ENCODE measurements at regions not wholly inside any gene's neighbourhood (a gene's known extent, or its start where the extent isn't known, plus 50 kb on each side); places are given as distances from the start of the nearest gene placed in this dataset.

DNA sequence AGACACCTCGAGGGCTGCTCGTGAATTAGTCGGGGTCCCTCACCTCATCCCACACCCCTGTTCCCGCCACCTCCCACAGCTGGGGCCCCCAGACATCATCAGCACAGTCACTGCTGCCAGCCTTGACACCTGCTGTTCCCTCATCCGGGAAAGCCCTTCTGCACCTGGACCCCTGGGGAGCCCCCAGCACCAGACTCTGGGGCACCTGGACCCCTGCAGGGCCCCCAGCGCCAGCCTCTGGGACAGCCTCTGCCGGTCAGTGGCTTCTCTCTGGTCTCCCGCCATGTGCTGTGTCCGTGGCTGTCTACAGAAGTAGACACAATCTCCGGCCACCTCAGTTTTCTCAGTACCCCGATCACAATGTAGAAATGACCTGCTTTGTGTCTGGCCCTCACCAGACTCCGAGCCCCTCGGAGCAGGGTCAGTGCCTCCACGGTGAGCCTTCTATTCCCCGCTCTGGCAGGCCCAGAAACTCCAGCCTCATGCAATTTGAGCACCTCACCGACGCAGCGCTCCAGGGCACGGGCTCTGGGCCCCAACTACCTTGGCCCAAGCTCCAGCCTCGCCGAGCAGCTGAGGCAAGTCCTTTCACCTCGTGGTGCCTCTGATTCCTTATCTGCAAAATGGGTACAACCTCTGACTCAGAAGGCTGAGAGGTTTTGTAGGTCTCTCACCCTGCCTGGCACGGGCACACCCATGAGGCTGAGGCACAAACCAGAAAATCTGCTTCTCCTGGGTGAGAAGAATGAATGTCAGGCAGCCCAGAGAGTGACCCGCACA, 84.7 kb downstream of the RIPK4 start:
- TF ChIP-seq ZFX (IDR thresholded peaks at IDR 0.05; ENCODE audit: borderline replicate concordance) = no peak
- TF ChIP-seq, protein P1, sequence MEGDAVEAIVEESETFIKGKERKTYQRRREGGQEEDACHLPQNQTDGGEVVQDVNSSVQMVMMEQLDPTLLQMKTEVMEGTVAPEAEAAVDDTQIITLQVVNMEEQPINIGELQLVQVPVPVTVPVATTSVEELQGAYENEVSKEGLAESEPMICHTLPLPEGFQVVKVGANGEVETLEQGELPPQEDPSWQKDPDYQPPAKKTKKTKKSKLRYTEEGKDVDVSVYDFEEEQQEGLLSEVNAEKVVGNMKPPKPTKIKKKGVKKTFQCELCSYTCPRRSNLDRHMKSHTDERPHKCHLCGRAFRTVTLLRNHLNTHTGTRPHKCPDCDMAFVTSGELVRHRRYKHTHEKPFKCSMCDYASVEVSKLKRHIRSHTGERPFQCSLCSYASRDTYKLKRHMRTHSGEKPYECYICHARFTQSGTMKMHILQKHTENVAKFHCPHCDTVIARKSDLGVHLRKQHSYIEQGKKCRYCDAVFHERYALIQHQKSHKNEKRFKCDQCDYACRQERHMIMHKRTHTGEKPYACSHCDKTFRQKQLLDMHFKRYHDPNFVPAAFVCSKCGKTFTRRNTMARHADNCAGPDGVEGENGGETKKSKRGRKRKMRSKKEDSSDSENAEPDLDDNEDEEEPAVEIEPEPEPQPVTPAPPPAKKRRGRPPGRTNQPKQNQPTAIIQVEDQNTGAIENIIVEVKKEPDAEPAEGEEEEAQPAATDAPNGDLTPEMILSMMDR (IDR thresholded peaks at IDR 0.05) = no peak
- peak overlapping the region; percentile 99 for H3K27ac ChIP-seq

DNA sequence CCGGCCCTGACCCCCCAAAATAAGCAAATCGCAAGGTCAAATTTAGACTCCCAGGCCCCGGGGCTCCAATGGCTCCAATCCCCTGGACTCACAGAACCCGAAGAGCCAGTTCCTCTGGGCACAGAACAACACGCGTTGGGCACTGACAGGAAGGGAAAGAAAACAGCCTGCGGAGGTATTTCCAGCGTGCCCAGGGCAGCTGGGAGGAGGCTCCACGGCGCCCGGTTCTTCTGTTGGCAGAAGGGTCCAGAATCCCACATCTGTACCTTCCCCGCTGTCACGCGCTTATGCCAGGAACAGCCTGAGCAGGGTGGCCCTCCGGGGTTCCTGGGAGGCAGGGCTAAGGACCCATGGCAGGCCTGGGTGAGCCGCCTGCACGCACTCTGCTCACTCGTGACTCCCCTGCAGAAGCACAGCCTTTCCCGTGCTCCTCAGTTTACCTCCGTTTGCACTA, 85.5 kb downstream of the RIPK4 start:
- no peak for TF ChIP-seq ZFX (IDR thresholded peaks at IDR 0.05; ENCODE audit: borderline replicate concordance)
- TF ChIP-seq, protein P1 (IDR thresholded peaks at IDR 0.05) = no peak

DNA sequence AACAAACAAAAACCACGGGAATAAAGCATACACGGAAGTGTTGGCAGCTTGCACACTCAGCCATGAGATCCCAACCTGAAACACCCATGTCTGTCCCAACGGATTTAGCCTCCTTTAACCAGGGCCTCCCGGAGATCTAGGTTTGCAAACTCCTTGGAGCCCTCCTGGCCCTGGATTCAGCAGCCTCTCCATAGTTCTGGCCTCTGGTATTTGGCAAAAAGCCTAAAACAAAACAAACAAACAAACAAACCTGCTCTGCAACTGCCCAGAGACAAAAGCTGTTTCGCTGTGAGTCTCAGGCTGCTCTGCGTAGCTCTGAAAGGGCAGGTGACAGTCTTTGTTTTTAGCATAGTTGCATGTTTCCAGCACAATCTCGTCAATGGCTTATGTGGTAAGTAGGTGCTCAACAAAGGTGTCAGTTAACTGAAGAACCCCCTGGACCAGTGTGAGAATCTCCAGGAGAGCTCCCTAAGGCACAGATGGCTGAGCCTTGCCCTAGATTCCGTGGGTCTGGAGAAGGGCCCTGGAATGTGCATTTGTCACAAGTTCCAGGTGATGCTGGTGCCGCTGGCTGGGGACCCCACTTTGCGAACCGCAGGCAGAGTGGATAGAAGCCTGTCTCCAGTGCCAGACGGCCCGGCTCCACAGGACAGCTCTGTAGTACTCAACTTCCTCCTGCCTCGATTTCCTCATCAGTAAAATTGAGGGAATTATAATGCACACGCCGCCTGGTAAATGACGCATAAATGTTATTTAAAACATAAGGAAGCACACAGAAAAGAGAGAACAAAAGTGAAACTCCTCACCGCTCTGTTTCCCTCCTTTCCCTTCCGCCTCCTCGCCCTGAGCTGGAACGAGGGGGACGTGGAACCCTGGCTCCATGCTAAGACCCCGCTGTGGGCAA, 86.2 kb downstream of the RIPK4 start:
- TF ChIP-seq ZFX (IDR thresholded peaks at IDR 0.05; ENCODE audit: borderline replicate concordance) = no peak
- TF ChIP-seq, protein P1 (IDR thresholded peaks at IDR 0.05) = no peak
- H3K27ac ChIP-seq = peak overlapping the region; percentile 99

More for the DNA sequence above, 85.5 kb downstream of the RIPK4 start:
- peak overlapping the region; percentile 99 for H3K27ac ChIP-seq

DNA sequence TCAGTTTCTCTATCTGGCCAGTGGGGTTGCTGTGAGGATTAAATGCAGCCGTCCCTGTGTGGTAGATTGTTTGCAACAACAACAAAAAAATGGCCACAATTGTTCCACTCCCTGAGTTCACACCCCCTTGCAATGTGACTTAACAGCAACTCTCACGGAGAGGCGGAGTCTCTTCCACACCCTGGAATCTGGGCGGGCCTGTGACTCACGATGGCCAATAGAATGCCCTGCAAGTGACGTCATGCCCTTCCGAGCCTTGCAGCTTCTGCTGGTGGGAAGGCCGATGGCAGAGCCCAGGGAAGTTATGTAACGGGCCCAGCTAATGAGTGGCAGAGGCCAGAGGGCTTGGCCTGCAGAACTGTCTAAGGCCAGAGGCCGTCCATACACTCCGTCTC, 87.9 kb downstream of the RIPK4 start:
- H3K27ac ChIP-seq = peak overlapping the region; percentile 99
- TF ChIP-seq, protein P1 (IDR thresholded peaks at IDR 0.05) = no peak
- no peak for TF ChIP-seq ZFX (IDR thresholded peaks at IDR 0.05; ENCODE audit: borderline replicate concordance)

DNA sequence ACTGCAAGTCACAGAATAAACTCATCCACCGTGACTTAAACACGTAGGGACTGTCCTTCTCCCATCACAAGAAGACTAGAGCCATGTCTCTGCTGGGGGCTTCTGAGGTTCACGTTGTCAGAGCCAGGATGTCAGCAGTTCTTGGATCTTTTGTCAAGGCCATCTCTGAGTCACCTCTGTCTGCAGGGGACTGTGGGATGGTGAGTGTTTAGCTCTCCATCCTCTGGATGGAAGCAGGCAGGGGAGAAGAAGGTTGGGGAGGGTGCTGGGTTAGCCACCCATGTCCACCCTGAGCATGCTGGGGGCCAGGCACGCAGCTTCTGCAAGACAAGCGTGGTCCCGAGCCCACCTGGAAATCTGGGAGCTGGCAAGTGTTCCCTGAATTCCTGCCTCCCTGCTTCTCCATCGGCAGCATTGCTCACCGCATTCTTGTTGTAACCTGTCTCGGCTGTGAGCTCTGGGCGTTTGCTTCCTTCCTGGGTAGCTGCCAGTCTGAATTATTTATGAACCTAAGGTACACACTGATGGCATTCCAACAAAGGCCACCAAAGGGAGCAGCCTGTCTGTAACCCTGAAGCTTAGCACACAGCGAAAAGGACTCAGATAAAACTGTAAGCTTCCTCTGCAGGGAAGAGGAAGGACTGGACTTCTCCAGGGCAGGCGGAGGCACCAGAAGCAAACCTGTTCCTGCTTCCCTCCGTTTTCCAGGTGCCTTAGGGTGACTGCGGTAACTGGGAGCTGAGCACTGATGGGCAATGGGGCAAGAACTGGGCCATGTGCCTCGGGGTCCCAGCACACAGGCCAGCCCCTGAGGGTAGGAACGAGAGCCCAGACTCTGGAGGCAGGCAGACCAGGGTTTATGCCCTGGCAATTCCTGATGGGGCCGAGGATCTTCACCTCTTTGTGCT, 88.6 kb downstream of the RIPK4 start:
- TF ChIP-seq, protein P1 (IDR thresholded peaks at IDR 0.05) = no peak
- TF ChIP-seq ZFX (IDR thresholded peaks at IDR 0.05; ENCODE audit: borderline replicate concordance) = no peak
- H3K27ac ChIP-seq = peak overlapping the region; percentile 99

DNA sequence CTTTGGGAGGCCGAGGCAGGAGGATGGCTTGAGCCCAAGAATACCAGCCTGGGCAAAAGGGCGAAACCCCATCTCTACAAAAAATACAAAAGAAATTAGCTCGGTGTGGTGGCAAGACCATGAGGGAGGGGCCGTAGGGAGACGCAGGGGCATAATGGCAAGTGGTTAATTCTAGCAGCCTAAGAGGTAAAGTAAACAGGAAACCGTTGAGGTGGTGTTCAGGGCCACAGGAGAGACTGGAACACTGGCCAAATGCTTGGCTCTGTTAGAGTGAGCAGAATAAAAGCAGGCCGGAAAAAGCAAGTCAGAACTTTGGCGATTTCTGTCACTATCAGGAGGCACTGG, 89.2 kb downstream of the RIPK4 start:
- H3K27ac ChIP-seq = peak overlapping the region; percentile 99
- TF ChIP-seq, protein P1 (IDR thresholded peaks at IDR 0.05) = no peak
- TF ChIP-seq ZFX (IDR thresholded peaks at IDR 0.05; ENCODE audit: borderline replicate concordance) = no peak
